ENCODE measurements at regions not wholly inside any gene's neighbourhood (a gene's known extent, or its start where the extent isn't known, plus 50 kb on each side); places are given as distances from the start of the nearest gene placed in this dataset.

DNA sequence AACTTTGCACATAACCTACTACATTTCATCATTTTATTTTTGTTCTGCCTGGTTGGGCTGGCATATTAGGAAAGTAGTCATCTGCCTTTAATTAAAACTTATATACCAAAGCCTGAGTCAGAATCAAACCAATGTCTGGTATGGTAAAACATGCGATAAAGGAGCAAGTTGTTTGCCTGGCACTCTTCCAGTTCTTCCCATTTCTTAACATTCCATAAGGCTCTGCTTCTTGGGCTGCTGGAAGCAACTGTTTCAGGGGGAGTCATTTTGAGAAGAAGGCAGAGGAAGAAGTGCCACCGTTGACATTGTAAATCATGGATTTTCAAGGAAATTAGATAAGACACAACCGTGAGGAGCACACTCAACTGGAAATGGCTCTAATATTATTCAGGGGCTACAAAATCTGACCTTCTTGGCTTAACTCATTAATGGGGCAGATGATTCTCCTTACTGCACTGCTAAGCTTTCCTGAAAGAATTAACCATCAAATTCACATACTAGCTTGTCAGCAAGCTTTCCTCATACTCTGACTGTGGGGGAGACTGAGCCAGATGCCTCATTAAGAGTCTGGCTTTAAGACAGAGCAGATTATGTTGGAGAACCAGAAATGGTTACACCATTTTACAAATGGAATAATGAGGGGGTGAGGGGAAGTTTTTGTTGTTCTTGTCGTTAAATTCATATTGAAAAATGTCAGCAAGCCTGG lies 391.0 kb downstream of the TMEM232 start (continued):
- TF ChIP-seq ATF2 (IDR thresholded peaks at IDR 0.05; ENCODE audit: low read length), result no peak
- TF ChIP-seq TCF12 (IDR thresholded peaks at IDR 0.05; ENCODE audit: low read depth, low read length), result no peak
- TF ChIP-seq HDAC6 (IDR thresholded peaks at IDR 0.05; ENCODE audit: low read depth, low read length), result no peak
- TF ChIP-seq NANOG (IDR thresholded peaks at IDR 0.05; ENCODE audit: insufficient read depth, low read depth, low read length, poor library complexity, severe bottlenecking), result no peak
- TF ChIP-seq SRF (IDR thresholded peaks at IDR 0.05; ENCODE audit: low read depth, low read length), result no peak
- no peak for TF ChIP-seq BCL11A (IDR thresholded peaks at IDR 0.05; ENCODE audit: low read depth in 2 of 2, low read length in 2 of 2)
- no peak for TF ChIP-seq BACH1 (IDR thresholded peaks at IDR 0.05; ENCODE audit: low read length)
